ENCODE measurements at regions not wholly inside any gene's neighbourhood (a gene's known extent, or its start where the extent isn't known, plus 50 kb on each side); places are given as distances from the start of the nearest gene placed in this dataset.

GRCh38 chr10:22473459-22473858 lies 128.2 kb downstream of the SPAG6 start:
- TF ChIP-seq POLR2A (IDR thresholded peaks at IDR 0.05): no peak
- TF ChIP-seq, protein P1, sequence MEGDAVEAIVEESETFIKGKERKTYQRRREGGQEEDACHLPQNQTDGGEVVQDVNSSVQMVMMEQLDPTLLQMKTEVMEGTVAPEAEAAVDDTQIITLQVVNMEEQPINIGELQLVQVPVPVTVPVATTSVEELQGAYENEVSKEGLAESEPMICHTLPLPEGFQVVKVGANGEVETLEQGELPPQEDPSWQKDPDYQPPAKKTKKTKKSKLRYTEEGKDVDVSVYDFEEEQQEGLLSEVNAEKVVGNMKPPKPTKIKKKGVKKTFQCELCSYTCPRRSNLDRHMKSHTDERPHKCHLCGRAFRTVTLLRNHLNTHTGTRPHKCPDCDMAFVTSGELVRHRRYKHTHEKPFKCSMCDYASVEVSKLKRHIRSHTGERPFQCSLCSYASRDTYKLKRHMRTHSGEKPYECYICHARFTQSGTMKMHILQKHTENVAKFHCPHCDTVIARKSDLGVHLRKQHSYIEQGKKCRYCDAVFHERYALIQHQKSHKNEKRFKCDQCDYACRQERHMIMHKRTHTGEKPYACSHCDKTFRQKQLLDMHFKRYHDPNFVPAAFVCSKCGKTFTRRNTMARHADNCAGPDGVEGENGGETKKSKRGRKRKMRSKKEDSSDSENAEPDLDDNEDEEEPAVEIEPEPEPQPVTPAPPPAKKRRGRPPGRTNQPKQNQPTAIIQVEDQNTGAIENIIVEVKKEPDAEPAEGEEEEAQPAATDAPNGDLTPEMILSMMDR (IDR thresholded peaks at IDR 0.05): no peak

Data from breast epithelium (tissue), 3 donors.